GM12878 (cell line): ENCODE measurements at regions not wholly inside any gene's neighbourhood (a gene's known extent, or its start where the extent isn't known, plus 50 kb on each side); places are given as distances from the start of the nearest gene placed in this dataset.

ENCODE experiments used
- ATAC-seq: fragments of 200-7000 bp; cut with Tn5 transposase; 3 replicates; pipeline ENCODE4 v1.9.1; 2020; ENCODE audit warnings: mild to moderate bottlenecking, moderate library complexity
- BruUV-seq: library from RNA; stranded (reverse); fragments of 400-500 nt; replicated peaks from 2 replicates; lab custom pipeline; 2021; lab: Mats Ljungman, UMichigan
- CTCF ChIA-PET: fragments of 300-600 bp; sonication (Branson Sonifier 250); formaldehyde crosslinking; extraction: SDS; loops from one replicate; lab custom pipeline; 2021; ENCODE audit warnings: inconsistent platforms; lab: Yijun Ruan, JAX
- POLR2A ChIA-PET: fragments of 350-600 bp; formaldehyde crosslinking; extraction: SDS; loops from one replicate; lab custom pipeline; 2021; ENCODE audit warnings: inconsistent platforms; lab: Charles Lee
- RAD21 ChIA-PET: fragments of 300-600 bp; sonication (Branson Sonifier 250); formaldehyde crosslinking; loops from one replicate; lab custom pipeline; 2023; ENCODE audit warnings: antibody characterized with exemption; ENCODE audit not compliant: unreplicated experiment; lab: Charles Lee
- SMC1A ChIA-PET: fragments of 300-600 bp; sonication (Branson Sonifier 250); formaldehyde crosslinking; loops from one replicate; lab custom pipeline; 2023; ENCODE audit not compliant: unreplicated experiment, uncharacterized antibody; lab: Charles Lee
- DNase-seq: peaks from one replicate; pipeline ENCODE4 v3.0.0-alpha.2; 2011; ENCODE audit warnings: low read depth, low spot score
- FAIRE-seq: peaks from 3 replicates; lab custom pipeline; 2011; peaks lifted over from hg19 to GRCh38; lab: Jason Lieb, UNC
- H2AFZ ChIP-seq: 2 replicates; pipeline ENCODE4 v1.6.0; 2011; ENCODE audit warnings: low read depth, low read length, control low read depth; ENCODE audit not compliant: control insufficient read depth
- H3K27ac ChIP-seq: 2 replicates; pipeline ENCODE4 v1.5.1; 2011; ENCODE audit warnings: control low read depth; ENCODE audit not compliant: control insufficient read depth, insufficient read depth
- H3K27me3 ChIP-seq, 2 experiments: replicated peaks in 1 of 2; 2 replicates each; pipeline versions ENCODE4 v1.6.0 to v1.6.1; 2011; ENCODE audit warnings: low read length in 1 of 2; ENCODE audit not compliant: control insufficient read depth in 2 of 2, insufficient read depth in 2 of 2
- H3K36me3 ChIP-seq, 2 experiments: 2 replicates each; pipeline ENCODE4 v1.5.1; 2011; ENCODE audit warnings: low read length in 1 of 2; ENCODE audit not compliant: control insufficient read depth in 2 of 2, insufficient read depth in 2 of 2
- H3K4me1 ChIP-seq: 2 replicates; pipeline ENCODE4 v1.6.1; 2011; ENCODE audit warnings: mild to moderate bottlenecking, low read length, moderate library complexity, mixed read lengths; ENCODE audit not compliant: control insufficient read depth, insufficient read depth
- H3K4me2 ChIP-seq: 2 replicates; pipeline ENCODE4 v1.6.0; 2011; ENCODE audit warnings: control low read depth; ENCODE audit not compliant: control insufficient read depth, insufficient read depth
- H3K4me3 ChIP-seq: fragments of 200-600 bp; sonication (generic); 2 replicates; pipeline ENCODE4 v1.5.1; 2016
- H3K79me2 ChIP-seq: 2 replicates; pipeline ENCODE4 v1.6.0; 2011; ENCODE audit warnings: low read length; ENCODE audit not compliant: control insufficient read depth, insufficient read depth
- H3K9ac ChIP-seq: 2 replicates; pipeline ENCODE4 v1.8.0; 2011; ENCODE audit warnings: low read length, control low read depth, mixed read lengths; ENCODE audit not compliant: control insufficient read depth, insufficient read depth
- H3K9me3 ChIP-seq: replicated peaks from 3 replicates; pipeline ENCODE4 v1.5.1; 2011; ENCODE audit warnings: mild to moderate bottlenecking, low read length; ENCODE audit not compliant: control insufficient read depth, insufficient read depth
- H4K20me1 ChIP-seq: 2 replicates; pipeline ENCODE4 v1.6.0; 2011; ENCODE audit not compliant: control insufficient read depth, insufficient read depth
- FOXK2 ChIP-seq: fragments of 450-650 bp; IDR thresholded peaks from 2 replicates; pipeline ENCODE4 v1.6.1; 2017; ENCODE audit warnings: mild to moderate bottlenecking, moderate library complexity
- HDAC6 ChIP-seq: fragments of 200-600 bp; sonication (generic); IDR thresholded peaks from one replicate; pipeline ENCODE4 v1.8.0; 2017; ENCODE audit warnings: antibody characterized with exemption; ENCODE audit not compliant: unreplicated experiment
- MXI1 ChIP-seq: fragments of 150-350 bp; IDR thresholded peaks from 2 replicates; pipeline ENCODE4 v1.6.1; 2011; ENCODE audit warnings: low read depth, mild to moderate bottlenecking, inconsistent platforms, low read length, improper control_type of control experiment
- NFYB ChIP-seq: IDR thresholded peaks from 2 replicates; pipeline ENCODE4 v1.6.1; 2011; ENCODE audit warnings: low read depth, mild to moderate bottlenecking, low read length, improper control_type of control experiment, moderate library complexity; ENCODE audit not compliant: insufficient read depth
- PAX5 ChIP-seq: IDR thresholded peaks from 2 replicates; pipeline ENCODE4 v1.6.1; 2011; ENCODE audit warnings: low read depth, low read length, borderline replicate concordance
- RAD51 ChIP-seq: fragments of 450-650 bp; IDR thresholded peaks from 2 replicates; pipeline ENCODE4 v1.6.1; 2016; ENCODE audit warnings: moderate library complexity, mild to moderate bottlenecking, inconsistent platforms
- SMARCA5 ChIP-seq: fragments of 450-650 bp; IDR thresholded peaks from 2 replicates; pipeline ENCODE4 v1.6.1; 2017; ENCODE audit warnings: mild to moderate bottlenecking
- SREBF2 ChIP-seq: IDR thresholded peaks from 2 replicates; pipeline ENCODE4 v1.6.1; 2012; ENCODE audit warnings: mild to moderate bottlenecking, low read length
- TCF12 ChIP-seq: IDR thresholded peaks from 2 replicates; pipeline ENCODE4 v1.6.1; 2011; ENCODE audit warnings: low read depth, mild to moderate bottlenecking, low read length
- ZNF207 ChIP-seq: fragments of 450-650 bp; IDR thresholded peaks from 2 replicates; pipeline ENCODE4 v1.6.1; 2014; ENCODE audit warnings: antibody characterized with exemption, mild to moderate bottlenecking, borderline replicate concordance
- ZNF622 ChIP-seq: fragments of 450-650 bp; IDR thresholded peaks from 2 replicates; pipeline ENCODE4 v1.6.1; 2017; ENCODE audit warnings: mild to moderate bottlenecking, inconsistent platforms
- ZSCAN29 ChIP-seq: fragments of 450-650 bp; IDR thresholded peaks from 2 replicates; pipeline ENCODE4 v1.6.1; 2017; ENCODE audit warnings: mild to moderate bottlenecking, moderate library complexity
- WGBS: methylation state at CpG from one replicate; pipeline ENCODE4 v1.1.6; 2016; ENCODE audit warnings: low lambda C conversion rate; ENCODE audit not compliant: insufficient replicate concordance, insufficient coverage; ENCODE audit errors: missing lambda C conversion rate; 5-methylcytosine and 5-hydroxymethylcytosine counted together
- in situ Hi-C: fragments of 300-500 bp; cut with MboI; formaldehyde crosslinking; loops from 9 replicates; pipeline ENCODE4 v1.14.3; 2018; ENCODE audit warnings: mixed read lengths
- intact Hi-C: fragments of 100-400 bp; cut with micrococcal nuclease; formaldehyde crosslinking; loops from one replicate; pipeline ENCODE4 v1.14.2; 2022; ENCODE audit not compliant: unreplicated experiment
- TF ChIP-seq, protein P1 (sequence below): fragments of 450-650 bp; IDR thresholded peaks from 2 replicates; pipeline ENCODE4 v1.6.1; 2016; ENCODE audit warnings: mild to moderate bottlenecking
- TF ChIP-seq, protein P2 (sequence below): fragments of 450-650 bp; IDR thresholded peaks from 2 replicates; pipeline ENCODE4 v1.6.1; 2016; ENCODE audit warnings: mild to moderate bottlenecking
- TF ChIP-seq, protein P3 (sequence below): fragments of 450-650 bp; IDR thresholded peaks from 2 replicates; pipeline ENCODE4 v1.6.1; 2017; ENCODE audit warnings: antibody characterized with exemption, mild to moderate bottlenecking, moderate library complexity

GRCh38 chr16:51691109-51691508 lies 540.0 kb upstream of the SALL1 start:
- no peak overlapping the region for H2AFZ ChIP-seq
- no TSS peak for BruUV-seq
- TF ChIP-seq, protein P1, sequence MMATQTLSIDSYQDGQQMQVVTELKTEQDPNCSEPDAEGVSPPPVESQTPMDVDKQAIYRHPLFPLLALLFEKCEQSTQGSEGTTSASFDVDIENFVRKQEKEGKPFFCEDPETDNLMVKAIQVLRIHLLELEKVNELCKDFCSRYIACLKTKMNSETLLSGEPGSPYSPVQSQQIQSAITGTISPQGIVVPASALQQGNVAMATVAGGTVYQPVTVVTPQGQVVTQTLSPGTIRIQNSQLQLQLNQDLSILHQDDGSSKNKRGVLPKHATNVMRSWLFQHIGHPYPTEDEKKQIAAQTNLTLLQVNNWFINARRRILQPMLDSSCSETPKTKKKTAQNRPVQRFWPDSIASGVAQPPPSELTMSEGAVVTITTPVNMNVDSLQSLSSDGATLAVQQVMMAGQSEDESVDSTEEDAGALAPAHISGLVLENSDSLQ, result no peak
- no peak for TF ChIP-seq FOXK2
- TF ChIP-seq SREBF2, result no peak
- no peak for TF ChIP-seq PAX5
- no peak for TF ChIP-seq NFYB
- TF ChIP-seq HDAC6, result no peak
- TF ChIP-seq ZSCAN29, result no peak
- no peak for TF ChIP-seq MXI1
- no peaks in the 10 kb centered on the region for H3K27me3 ChIP-seq
- no peaks in the 10 kb centered on the region for H3K79me2 ChIP-seq
- 4% methylated on average over 4 of the region's 4 CpGs for WGBS
- ChIA-PET CTCF (interaction anchor here (1.3 kb wide), 1 partner anchor 8 kb away, joined by 4 read pairs; no protein-coding TSS in a partner anchor), POLR2A (no interaction called here), RAD21 (no interaction called here), SMC1A (interaction anchor here (1.6 kb wide), 1 partner anchor 9 kb away, joined by 3 read pairs; no protein-coding TSS in a partner anchor)
- in situ Hi-C loops (no loop called here), intact Hi-C loops (no loop called here)
- H4K20me1 ChIP-seq, result no peaks in the 10 kb centered on the region
- no peak overlapping the region for H3K9ac ChIP-seq
- FAIRE-seq (no peak), ATAC-seq (no peak), DNase-seq (no peak)
- no peak overlapping the region for H3K27ac ChIP-seq
- H3K4me3 ChIP-seq, result no peak overlapping the region
- H3K4me1 ChIP-seq, result no peaks in the 10 kb centered on the region
- H3K4me2 ChIP-seq, result no peak overlapping the region
- H3K9me3 ChIP-seq, result no peaks in the 10 kb centered on the region
- H3K36me3 ChIP-seq, result no peaks in the 10 kb centered on the region

DNA sequence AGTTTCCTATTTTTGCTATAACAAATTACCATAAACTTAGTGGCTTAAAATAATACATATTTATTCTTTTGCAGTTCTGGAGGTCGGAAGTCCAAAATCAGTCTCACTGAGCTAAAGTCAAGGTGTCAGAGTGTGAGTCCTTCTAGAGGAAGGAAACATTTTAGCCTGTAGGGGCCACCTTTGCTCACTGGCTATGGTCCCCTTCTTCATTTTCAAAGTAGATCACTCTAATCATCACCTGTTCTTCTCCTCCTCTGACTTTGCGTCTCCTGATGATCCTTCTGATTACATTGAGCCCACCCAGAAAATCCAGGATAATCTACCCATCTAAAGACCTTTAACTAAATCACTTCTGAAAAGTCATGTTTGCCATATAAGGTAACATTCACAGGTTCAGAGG lies 534.4 kb upstream of the SALL1 start:
- Histone ChIP-seq H3K27me3 (no peaks in the 10 kb centered on the region), H3K9ac (no peak overlapping the region), H3K4me3 (no peak overlapping the region), H4K20me1 (no peaks in the 10 kb centered on the region), H3K9me3 (no peaks in the 10 kb centered on the region), H3K27ac (no peak overlapping the region), H3K36me3 (no peaks in the 10 kb centered on the region), H3K4me2 (no peak overlapping the region), H3K79me2 (no peaks in the 10 kb centered on the region), H3K4me1 (no peaks in the 10 kb centered on the region), H2AFZ (no peak overlapping the region)
- ChIA-PET RAD21 (no interaction called here), CTCF (no interaction called here), SMC1A (no interaction called here), POLR2A (no interaction called here)
- WGBS, result 62% methylated on average over 2 of the region's 2 CpGs
- in situ Hi-C loops, result no loop called here
- FAIRE-seq, result no peak
- no TSS peak for BruUV-seq
- ATAC-seq, result no peak
- intact Hi-C loops, result no loop called here
- no peak for TF ChIP-seq SMARCA5
- TF ChIP-seq, protein P2, sequence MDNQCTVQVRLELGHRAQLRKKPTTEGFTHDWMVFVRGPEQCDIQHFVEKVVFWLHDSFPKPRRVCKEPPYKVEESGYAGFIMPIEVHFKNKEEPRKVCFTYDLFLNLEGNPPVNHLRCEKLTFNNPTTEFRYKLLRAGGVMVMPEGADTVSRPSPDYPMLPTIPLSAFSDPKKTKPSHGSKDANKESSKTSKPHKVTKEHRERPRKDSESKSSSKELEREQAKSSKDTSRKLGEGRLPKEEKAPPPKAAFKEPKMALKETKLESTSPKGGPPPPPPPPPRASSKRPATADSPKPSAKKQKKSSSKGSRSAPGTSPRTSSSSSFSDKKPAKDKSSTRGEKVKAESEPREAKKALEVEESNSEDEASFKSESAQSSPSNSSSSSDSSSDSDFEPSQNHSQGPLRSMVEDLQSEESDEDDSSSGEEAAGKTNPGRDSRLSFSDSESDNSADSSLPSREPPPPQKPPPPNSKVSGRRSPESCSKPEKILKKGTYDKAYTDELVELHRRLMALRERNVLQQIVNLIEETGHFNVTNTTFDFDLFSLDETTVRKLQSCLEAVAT, result no peak
- TF ChIP-seq ZNF207, result no peak
- TF ChIP-seq, protein P3, sequence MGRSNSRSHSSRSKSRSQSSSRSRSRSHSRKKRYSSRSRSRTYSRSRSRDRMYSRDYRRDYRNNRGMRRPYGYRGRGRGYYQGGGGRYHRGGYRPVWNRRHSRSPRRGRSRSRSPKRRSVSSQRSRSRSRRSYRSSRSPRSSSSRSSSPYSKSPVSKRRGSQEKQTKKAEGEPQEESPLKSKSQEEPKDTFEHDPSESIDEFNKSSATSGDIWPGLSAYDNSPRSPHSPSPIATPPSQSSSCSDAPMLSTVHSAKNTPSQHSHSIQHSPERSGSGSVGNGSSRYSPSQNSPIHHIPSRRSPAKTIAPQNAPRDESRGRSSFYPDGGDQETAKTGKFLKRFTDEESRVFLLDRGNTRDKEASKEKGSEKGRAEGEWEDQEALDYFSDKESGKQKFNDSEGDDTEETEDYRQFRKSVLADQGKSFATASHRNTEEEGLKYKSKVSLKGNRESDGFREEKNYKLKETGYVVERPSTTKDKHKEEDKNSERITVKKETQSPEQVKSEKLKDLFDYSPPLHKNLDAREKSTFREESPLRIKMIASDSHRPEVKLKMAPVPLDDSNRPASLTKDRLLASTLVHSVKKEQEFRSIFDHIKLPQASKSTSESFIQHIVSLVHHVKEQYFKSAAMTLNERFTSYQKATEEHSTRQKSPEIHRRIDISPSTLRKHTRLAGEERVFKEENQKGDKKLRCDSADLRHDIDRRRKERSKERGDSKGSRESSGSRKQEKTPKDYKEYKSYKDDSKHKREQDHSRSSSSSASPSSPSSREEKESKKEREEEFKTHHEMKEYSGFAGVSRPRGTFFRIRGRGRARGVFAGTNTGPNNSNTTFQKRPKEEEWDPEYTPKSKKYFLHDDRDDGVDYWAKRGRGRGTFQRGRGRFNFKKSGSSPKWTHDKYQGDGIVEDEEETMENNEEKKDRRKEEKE, result no peak
- no peak for TF ChIP-seq ZNF622
- TF ChIP-seq RAD51, result no peak
- TF ChIP-seq TCF12, result no peak
- TF ChIP-seq NFYB, result no peak
- no peak for DNase-seq
